ENCODE measurements at regions not wholly inside any gene's neighbourhood (a gene's known extent, or its start where the extent isn't known, plus 50 kb on each side); places are given as distances from the start of the nearest gene placed in this dataset.
"Not testable (repeated sequence)": the region's sequence is repeated elsewhere in the genome, so short reads cannot be mapped to it uniquely, and the experiment has no call there.

DNA sequence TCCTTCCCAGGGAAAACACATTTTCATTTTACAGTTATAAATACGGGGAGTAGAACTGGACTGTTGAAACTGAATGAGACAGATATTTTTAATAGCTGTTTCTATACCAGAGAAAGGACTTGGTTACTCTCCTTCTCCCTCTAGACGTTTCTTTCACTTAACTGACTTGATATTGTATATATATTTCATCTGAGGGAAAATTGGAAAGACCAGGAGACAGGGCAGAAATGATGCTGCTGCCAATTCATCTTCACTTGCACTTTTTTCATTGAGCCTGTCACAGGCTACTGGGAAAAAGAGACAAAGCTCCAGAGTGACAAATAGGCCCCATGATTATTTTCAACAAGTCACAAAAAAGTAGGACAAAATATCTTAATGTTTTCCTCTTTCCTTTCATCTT, 636.0 kb upstream of the TPK1 start:
- DNase-seq (ENCODE audit: low read depth, low spot score): no peak

DNA sequence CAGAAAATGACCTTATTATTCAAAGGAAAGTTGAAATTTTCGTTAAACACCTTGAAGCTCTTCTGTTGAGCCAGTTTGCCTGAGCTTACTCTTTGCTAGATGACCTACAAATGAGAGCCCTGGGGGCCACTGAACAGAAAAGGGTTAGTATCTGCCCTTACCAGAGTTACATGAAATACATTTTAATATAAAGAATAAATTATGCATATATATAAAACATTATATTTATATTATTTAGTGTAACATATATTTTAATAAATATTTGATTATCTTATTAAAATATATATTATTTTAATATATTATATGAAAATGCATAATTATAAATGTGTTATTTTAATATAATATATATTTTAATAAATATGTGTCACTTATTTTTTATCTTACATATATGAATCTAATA, 628.4 kb upstream of the TPK1 start:
- no peak for DNase-seq (ENCODE audit: low read depth, low spot score)

DNA sequence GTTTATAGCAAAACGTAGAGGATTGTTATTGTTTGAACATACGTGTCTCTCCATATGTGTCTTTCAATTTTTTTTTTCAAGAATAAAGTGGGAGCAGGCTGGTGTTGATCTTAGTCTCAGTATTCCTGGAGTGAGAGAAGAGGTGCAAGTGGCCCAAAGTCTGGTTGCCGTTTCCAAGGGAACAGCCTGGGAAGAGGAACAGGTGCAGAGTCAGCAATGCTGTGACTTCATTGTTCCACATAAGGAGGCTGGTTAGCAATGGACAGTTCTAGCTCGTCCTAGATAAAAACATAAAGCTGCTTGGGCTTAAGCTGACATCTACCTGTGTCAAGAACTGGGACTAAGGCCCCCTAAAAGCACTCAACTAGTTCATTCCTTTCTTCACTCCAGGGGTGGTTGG, 626.6 kb upstream of the TPK1 start:
- DNase-seq (ENCODE audit: low read depth, low spot score): no peak

DNA sequence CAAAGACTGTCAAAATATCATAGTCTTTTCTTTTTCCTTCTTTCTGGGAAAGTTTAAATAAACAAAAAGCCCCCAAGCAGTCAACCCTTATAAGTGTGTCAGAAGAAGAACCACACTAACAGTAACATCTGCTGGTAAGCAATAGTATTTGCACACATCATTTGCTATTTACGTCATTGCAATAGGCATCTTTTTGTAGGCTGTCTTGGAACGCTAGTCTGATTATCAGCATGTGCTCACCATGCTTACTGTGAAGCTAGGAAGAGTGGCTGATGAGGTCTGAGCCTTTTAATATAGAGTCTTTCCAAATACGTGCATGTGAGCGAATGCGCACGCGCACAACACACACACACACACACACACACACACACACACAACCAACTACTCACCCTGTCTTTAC, 599.0 kb upstream of the TPK1 start:
- DNase-seq (ENCODE audit: low read depth, low spot score): no peak

DNA sequence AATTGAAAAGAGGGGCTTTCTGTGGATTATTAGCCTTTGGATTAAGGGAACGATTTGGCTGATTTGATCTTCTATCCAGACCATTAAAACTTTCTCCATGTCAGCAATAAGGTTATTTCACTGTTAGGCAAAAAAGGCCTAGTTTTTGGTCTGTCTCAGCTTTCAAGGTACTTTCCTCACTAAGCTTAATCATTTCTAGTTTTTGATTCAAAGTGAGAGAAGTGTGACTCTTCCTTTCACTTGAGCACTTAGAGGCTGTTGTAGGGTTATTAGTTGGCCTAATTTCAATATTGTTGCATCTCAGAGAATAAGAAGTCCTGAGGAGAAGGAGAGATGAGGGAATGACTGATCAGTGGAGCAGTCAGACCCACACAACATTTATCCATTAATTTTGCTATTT, 596.0 kb upstream of the TPK1 start:
- no peak for DNase-seq (ENCODE audit: low read depth, low spot score)

DNA sequence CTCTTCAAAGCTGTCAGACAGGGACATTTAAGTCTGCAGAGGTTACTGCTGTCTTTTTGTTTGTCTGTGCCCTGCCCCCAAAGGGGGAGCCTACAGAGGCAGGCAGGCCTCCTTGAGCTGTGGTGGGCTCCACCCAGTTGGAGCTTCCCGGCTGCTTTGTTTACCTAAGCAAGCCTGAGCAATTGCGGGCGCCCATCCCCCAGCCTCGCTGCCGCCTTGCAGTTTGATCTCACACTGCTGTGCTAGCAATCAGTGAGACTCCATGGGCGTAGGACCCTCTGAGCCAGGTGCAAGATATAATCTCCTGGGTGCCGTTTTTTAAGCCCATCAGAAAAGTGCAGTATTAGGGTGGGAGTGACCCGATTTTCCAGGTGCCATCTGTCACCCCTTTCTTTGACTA, 582.6 kb upstream of the TPK1 start:
- DNase-seq (ENCODE audit: low read depth, low spot score): not testable (repeated sequence)

DNA sequence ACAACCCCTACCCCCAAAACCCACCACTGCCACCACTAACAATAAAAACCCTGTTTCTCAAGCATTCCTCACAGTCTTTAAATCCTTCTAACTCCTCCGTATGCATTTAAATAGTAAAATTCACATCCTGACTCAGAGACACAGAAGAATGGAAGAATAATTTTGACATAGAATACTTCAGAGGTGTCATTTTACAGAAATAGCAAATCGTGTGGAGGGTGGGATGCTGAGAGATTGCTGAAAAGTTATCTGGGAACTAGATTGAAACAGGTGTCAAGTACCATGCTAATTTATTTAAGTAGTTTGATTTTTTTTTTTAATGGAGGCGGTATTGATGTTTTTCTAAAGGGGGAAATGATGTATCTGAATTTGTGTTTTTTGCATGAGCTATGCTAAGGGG, 575.2 kb upstream of the TPK1 start:
- DNase-seq (ENCODE audit: low read depth, low spot score): no peak

DNA sequence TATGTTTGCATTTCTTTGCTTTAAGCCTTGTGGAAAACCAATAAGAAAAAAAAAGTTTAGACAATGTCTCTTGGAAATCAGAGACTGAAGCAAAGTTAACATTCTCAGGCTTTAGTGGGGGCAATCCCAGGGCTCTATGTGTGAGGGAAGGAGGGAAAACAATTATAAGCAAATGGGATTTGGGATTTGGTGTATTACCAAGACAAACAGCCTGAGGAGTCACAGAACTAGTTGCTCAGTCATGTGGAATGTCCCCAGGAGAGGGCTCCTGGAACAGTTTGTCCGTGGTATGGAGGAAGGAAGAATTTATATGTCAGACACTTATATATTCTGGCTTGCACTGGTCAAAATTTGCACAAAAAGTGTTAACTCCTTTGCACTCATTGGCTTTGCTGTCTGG, 562.9 kb upstream of the TPK1 start:
- DNase-seq (ENCODE audit: low read depth, low spot score): no peak

DNA sequence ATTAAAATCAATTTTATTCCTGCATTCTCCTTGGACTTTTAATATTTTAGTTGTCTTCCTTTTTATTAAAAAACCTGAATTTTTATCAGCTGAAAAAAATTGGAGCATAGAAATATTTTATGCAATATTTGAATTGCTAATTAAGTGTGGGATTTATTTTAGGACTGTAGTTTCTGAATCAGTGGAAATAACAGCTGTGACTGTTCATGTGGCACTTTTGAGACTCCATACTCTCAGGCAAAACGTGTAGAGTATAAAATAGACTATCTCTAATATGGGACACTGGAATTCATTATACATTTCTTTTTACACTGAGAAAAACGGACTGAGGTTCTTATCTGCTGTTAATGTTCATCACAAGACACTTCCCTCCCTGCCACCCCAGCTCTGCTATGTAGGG, 558.3 kb upstream of the TPK1 start:
- no peak for DNase-seq (ENCODE audit: low read depth, low spot score)

DNA sequence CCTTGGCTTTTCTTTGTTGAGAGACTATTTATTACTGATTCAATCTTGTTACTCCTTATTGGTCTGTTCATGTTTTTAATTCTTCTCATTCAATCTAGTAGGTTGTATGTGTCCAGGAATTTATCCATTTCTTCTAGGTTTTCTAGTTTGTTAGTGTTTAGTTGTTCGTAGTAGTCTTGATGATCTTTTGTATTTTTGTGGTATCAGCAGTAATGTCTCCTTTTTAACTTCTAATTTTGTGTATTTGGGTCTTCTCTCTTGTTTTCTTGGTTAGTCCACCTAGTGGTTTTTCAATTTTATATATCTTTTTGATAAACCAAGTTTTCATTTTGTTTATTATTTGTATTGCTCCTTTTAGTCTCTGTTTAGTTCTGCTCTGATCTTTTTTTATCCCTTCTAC, 546.9 kb upstream of the TPK1 start:
- no peak for DNase-seq (ENCODE audit: low read depth, low spot score)

DNA sequence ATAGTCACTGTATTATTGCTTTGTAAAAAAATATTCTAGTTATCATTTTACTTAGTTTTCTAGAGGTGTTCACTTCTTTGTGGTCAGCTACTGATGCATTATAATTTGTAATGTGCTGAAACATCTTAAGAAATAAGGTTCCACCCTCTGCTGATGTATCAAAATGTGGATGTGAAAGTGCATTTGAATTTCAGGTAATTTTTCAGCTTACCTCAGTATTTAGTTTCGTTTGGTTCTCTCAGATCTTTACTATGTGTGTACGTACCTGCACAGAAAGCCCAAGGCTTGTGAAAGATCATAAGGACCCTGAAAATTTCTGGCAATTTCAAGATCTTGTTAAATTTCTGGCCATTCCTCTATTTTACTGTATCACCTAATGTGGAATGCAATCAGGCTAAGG, 542.3 kb upstream of the TPK1 start:
- no peak for DNase-seq (ENCODE audit: low read depth, low spot score)

DNA sequence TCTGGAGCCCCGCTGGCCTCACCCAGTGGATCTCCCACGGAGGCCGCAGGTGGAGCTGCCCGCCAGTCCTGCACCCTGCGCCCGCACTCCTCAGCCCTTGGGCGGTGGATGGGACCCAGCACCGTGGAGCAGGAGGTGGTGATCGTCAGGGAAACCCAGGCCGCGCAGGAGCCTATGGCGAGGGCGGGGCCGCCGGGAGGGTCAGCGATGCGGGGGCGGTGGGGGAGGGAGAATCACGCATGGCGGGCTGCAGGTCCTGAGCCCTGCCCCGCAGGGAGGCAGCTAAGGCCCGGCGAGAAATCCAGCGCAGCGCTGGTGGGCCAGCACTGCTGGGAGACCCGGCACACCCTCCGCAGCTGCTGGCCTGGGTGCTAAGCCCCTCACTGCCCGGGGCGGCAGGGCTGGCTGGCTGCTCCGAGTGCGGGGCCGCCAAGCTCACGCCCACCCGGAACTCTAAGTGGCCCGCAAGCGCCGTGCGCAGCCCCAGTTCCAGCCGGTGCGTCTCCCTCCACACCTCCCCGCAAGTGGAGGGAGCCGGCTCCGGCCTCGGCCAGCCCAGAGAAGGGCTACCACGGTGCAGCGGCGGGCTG, 524.8 kb upstream of the TPK1 start:
- no peak for DNase-seq (ENCODE audit: low read depth, low spot score)

DNA sequence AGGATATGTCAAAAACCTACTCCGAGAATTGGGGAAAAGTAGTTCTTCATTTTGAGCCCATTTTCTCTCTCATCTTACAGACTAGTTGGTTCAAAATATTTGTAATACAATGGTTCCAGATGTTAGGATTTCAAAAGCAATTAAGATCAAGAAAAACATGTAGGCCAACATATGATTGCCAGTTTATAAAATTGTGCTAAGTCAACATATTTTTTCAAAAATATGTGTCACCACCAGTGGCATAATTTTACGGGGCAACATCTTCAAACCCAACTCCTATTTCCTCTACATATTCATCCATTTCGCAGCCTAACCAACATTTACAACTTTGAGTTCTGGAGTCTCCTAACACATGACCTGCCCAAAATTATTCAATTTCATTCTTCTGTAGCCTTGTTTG, 514.5 kb upstream of the TPK1 start:
- no peak for DNase-seq (ENCODE audit: low read depth, low spot score)

DNA sequence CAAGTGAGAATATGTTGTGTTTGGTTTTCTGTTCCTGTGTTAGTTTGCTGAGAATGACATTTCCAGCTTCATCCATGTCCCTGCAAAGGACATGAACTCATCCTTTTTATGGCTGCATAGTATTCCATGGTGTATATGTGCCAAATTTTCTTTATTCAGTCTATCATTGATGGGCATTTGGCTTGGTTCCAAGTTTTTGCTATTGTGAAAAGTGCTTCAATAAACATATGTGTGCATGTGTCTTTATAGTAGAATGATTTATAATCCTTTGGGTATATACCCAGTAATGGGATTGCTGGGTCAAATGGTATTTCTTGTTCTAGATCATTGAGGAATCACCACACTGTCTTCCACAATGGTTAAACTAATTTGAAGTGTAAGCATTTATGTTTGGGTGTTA, 513.6 kb upstream of the TPK1 start:
- not testable (repeated sequence) for DNase-seq (ENCODE audit: low read depth, low spot score)

DNA sequence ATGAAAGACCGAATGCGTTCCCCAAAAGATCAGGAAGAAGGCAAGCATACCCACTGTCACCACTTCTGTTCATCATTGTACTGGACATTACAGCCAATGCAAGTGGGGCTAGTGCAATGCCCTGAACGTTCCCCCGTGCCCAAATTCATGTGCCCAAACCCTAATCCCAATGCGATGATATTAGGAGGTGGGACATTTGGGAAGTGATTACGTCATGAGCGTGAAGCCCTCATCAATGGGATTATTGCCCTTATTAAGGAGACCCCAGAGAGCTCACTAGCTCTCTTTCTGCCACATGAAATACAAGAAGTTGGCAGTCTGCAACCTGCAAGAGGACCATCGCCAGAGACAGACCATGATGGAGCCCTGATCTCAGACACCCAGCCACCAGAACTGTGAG, 511.4 kb upstream of the TPK1 start:
- DNase-seq (ENCODE audit: low read depth, low spot score): no peak

DNA sequence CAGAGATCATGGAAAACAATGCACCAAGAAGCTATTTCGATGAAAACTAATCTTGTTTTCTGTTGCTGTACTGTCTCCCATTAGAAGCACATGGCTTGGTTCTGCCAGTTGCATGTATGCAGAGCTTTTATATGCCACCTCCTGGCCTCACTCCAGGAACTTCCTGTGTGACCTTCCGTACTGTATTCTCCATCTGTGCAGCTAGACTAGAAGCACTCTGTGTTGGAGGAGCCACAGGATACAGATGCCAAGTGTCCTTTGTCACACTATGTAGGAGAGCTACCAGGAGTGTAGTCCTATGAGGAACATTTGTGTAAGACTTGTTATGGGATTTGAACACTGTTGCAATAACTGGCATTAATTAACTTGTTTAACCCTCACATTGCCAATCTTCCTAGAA, 503.5 kb upstream of the TPK1 start:
- DNase-seq (ENCODE audit: low read depth, low spot score): no peak

DNA sequence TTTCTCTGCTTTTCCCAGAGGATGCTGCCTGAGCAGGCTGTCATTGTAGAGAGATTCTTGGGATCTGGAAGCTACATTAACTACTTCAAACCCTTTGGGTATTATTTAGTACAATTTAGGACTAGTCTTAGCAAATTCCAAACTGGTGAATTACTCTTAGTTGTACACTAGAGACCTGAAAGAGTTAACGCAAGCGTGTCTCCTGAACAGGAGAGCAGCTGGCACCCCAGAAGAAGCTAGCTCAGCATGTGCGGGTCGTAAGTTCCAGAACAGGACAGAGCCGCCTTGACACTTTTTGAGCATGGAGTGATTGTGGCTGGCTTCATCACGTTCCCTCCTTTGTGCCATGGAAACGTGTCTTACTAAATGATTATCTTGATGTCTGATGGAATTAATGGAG, 495.7 kb upstream of the TPK1 start:
- no peak for DNase-seq (ENCODE audit: low read depth, low spot score)

DNA sequence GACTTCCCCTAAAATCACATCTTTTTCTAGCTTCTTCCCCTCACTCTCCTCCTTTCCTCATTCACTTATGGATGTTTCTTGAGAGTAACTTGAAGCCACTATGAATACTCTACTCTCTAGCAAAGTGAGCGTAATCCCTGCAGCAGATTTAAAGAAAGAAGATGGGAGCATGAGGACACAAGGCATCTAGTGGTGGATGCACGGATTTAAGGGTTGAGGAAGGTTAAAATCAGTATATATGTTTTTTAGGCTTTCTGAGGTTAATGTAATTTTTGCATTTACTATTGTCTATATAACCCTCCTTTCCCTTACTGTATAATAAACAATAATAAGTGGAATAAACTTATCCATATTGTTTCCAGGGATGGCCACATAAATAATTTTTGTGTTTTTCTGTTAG, 495.2 kb upstream of the TPK1 start:
- no peak for DNase-seq (ENCODE audit: low read depth, low spot score)

DNA sequence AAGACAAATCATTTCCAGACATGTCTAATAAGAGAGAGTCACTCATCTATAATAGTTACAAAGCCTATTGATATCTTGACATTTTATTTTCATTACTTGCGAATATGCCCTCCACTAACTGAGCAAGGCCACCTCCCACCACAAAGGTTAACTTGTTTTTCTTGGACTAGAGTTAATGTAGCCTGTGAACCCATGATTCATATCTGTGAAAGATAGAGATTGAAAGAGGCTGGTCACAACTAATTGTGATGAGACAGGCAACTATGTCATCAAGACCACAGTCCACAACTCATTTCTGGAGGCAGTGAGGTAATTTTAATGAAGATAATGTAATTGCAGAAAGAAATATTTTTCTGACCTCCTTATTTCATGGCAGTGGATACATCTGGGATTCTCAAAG, 491.8 kb upstream of the TPK1 start:
- DNase-seq (ENCODE audit: low read depth, low spot score): no peak

DNA sequence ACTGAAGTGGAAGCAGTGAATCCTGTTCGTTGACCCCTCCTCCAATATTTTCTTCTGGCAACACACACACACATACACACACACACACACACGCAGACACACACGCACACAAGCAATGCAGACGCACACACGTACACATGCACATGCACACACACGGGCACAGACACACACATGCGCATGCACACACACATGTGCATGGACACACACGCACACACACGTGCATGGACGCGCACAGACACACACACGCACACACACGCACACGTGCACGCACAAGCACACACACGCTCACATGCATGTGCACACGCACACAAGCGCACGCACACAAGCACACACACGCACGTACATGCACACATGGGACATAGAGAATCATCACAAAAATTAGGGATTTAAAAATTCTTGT, 488.2 kb upstream of the TPK1 start:
- DNase-seq (ENCODE audit: low read depth, low spot score): no peak

DNA sequence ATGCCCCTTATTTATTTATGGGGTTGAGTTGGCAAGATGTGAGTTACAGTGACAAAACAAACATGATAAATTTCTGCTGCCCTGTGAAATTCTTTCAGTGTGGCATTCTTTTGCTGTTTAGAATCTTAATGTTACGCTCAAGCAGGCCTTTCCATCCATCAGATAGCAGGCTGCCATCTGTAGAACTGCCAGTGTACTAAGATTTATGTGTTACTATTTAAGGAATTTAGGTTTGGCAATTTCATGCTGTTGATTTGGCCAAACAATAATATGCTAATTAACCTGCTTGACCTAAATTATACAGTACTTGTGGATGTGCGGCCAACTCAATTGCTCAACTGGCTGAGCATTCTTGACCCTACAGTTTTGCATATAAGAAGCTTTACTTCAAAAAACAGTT, 477.7 kb upstream of the TPK1 start:
- DNase-seq (ENCODE audit: low read depth, low spot score): no peak

DNA sequence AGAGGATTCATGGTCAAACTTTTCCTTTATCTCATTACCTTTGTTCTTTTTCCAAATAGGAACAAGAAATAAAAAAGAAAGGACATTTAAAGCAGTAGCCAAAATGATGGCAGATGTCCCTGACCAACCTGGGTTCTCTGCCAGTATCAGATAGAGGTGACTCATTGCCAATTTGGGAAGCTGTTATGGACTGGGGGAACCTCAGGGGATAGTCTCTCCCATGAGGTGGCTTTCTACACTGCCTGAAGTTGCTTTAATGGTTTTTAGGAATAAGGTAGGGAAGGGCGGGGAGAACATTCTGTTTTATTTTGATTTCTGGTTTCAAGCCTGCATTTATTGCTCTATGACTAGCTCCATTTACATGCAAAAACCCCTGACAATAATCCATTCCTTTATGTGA, 457.9 kb upstream of the TPK1 start:
- DNase-seq (ENCODE audit: low read depth, low spot score): no peak

DNA sequence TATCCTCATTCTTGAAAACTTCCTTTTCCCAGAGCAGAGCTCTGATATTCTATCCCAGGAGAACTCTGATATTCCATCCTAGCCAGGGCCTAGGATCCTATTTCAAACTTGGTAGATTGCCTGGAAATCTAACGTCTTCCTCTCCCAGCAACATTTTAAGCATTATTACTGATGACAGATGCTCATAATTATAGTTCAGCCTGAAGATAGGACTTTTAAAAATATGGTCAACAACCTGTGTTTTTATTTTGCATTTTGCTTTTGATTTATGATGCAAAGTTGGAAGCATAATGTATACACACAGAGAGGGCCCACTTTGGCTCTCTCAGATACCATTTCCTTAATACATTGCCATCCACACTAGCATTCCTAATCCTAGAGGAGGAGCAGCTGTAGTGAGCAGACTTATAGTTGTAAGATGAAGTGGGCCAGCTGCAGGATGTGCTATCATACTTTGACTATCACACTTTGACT, 457.4 kb upstream of the TPK1 start:
- DNase-seq (ENCODE audit: low read depth, low spot score): no peak

DNA sequence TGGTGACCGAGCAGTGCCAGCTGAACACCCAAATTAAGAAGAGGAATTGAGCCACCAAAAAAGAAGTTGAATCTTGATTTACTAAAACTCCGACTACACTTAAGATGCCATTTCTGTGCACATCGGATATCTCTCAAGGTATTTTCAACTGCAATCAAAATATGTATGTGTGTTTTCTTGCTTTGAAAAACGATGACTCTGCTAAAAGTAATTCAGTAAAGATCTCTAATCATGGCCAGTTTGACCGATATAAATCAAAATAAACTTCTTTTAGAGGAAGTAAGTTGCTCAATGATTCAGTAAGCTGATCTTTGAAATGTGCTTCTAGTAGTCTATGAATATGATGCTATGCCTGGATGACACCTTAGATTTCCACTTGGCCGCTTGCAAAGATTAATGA, 453.5 kb upstream of the TPK1 start:
- no peak for DNase-seq (ENCODE audit: low read depth, low spot score)

DNA sequence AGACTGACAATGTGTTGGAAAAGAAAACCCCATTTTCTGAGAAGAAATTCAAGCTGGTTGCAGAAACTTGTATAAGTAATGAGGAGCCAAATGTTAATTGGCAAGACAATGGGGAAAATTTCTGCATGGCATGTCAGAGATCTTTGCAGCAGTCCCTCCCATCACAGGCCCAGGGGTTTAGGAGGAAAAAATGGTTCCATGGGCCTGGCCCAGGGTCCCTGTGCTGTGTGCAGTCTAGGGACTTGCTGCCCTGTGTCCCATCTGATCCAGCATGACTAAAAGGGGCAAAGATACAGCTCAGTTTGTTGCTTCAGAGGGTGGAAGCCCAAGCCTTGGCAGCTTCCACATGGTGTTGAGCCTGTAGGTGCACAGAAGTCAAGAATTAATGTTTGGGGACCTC, 440.3 kb upstream of the TPK1 start:
- no peak for DNase-seq (ENCODE audit: low read depth, low spot score)

Measured in ELF-1 (cell line).